GM21381 (cell line): ENCODE measurements at regions not wholly inside any gene's neighbourhood (a gene's known extent, or its start where the extent isn't known, plus 50 kb on each side); places are given as distances from the start of the nearest gene placed in this dataset.

Source experiments
- ATAC-seq: cut with Tn5 transposase; IDR thresholded peaks from one replicate; pipeline ENCODE4 v1.9.1; 2021; ENCODE audit warnings: mild to moderate bottlenecking, moderate library complexity; ENCODE audit not compliant: unreplicated experiment

DNA sequence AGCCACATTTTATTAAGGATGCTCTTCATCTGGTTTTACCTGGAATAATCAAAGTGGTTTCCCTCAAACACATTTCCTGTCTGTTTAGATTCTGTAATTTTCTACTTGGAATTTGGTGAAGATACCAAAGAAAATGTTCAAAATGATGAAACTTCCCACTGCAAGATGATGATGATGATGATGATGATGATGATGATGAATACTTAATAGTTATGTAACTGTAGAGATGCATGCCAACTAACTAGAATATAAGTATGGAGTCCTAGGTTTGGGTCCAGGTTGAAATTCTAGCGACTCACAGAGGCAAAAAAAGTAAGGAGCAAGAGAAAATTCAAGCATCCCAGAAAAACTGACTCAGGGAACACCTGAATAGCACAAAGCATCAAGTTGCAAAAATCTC, 104.0 kb upstream of the KIAA1217 start:
- ATAC-seq, result no peak

DNA sequence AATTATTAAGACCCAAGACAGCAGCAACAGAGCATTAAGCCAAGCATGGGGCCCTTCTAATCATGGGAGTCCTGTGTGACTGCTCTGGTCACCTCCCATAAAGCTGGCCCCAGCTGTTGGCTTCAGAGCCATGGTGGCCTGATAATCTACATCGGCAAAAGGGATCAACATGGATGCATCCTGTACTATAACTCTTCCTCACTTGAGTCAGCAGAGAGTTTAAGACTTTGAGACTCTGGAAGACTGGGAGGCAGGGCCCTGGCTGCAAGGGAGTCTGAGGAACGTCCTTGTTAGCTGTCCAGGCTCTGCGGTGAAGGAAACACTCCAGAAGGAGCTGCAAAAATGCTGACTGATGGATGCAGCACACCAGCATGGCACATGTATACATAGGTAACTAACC, 95.0 kb upstream of the KIAA1217 start:
- no peak for ATAC-seq

DNA sequence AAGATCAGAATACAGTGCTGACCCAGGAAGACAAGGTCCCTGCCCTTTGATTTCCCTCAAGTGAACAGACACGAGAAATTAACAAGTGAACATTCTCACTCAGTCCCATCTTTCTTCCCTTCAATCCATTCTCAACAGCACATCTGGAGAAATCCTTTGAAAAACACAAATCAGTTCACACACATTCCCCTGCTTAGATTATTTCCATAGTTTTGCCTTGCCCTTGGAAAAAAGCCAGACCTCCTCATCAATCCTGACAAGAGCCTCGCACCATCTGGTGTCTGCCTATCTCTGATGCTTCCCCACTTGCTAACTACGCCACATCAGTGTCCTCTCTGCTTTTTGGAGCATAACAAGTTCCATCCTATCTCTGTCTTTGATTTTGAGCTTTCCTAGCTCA, 94.4 kb upstream of the KIAA1217 start:
- no peak for ATAC-seq

DNA sequence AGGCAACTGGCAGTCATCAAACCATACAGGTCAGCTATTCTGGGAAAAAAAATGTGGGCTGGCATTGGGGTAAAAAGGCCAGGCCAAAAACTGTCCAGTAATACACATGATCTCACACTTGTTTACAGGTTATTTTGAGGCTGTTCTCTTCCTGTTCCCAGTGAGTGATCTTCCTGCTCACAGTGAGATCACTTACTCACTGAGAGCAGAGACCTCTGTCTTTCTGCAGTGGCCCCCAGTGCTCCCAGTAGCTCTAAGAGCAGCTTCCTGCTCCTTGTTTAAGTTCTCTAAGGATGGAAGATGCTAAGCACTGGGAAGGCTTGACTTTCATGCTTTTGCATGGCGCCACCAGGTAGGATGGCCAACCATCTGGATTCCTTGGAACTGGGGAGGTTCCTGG, 93.5 kb upstream of the KIAA1217 start:
- no peak for ATAC-seq

DNA sequence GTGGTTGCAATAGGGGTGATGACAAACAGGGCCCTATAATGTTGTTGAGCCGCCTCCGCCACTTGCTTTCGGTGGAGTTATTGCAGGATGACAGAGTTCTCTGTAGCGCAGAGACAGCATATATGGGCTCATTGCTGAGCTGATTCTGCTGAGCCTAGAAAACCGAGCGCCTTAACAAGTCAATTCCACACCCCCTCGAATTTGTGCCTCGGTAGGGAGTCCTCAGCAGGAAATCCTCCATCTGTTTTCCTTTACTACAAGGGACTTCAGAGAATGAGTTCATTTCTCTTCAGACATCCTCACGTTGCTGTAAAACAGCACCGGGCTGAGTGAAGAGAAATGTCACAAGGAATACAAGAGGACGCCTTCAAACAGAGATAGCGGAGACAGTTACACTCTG, 90.7 kb upstream of the KIAA1217 start:
- ATAC-seq, result no peak

DNA sequence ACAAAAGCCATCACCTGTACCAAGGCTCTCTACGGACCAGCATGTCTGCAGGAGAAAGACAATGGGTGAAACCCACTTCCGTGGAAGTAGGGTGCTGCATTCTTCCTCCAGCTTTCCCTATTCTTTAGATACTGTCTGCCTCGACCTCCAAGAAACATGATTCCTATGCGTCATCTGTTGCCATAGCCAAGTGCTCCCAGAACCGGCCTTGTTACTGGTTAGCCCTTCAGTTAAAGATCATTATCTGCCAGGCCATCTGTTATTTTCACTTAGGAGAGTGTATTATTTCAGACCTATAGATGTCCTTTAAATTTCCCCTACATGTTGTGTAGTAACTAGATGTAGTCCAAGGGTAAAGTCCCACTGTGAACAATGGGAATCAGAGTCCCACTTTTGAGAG, 89.0 kb upstream of the KIAA1217 start:
- no peak for ATAC-seq

DNA sequence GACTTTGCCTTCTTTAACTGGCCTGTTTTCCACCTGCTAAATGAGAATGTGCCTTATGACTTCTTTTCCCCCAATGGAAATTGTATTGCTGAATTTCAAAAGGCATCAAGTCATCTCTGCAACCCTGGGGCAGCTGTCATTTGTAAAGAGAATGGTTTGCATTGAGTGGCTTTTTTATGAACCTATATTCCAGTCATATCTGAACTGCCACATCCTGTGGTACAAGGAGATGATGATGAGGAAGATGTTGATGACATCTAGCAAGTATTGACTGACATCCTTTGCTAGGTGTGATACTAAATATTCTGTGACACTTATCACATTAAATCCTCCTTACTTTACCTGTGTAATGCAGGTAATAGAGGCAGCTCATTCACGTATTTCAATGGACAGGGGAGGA, 88.3 kb upstream of the KIAA1217 start:
- no peak for ATAC-seq

DNA sequence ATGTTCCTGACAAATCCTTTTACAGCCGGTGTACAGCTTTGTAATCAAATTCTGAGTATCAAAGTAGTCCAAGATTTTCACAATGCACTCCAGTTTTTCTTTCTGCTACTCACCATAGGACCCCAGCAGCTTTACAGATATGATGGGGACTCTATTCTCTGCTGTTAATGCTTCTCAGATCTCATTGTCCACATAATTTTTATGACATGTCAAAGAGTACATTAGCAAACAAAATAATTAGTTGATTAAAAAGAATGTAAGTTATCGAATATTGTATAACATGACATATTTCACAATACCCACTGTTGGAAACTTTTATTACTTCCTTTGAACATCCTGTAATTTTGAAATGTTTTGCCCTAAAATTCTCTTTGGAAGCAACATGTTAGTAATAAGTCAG, 81.4 kb upstream of the KIAA1217 start:
- no peak for ATAC-seq

DNA sequence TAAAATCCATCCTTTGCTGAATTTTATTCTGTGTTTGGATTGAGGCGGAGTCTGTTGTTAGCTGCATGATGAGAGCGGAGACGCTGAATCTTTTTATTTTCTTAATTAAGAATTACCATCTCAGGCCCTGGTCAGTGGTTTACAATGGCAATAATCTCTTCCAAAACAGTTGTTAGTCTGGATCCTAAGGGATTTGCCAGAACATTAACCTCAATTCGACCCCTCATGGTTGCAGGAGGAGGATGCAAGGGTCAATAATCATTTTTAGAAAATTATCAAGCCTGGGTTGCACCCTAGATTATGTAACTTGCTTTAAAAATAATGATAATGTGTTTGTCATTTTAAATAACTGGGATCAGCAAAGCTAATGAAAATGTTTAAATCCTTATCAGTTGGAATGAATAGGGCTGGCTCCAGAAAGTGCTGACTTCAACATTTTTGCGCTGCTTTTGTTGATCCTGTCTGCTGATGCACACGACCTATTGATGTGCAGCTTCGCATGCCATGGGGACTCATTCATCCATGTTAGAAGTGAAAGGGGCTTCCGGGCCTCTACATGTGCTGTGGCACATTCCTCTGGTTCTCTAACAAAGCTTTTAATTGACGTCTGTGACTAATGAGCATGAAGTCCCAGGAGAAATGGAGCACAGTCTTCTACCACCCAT, 80.7 kb upstream of the KIAA1217 start:
- ATAC-seq, result no peak

DNA sequence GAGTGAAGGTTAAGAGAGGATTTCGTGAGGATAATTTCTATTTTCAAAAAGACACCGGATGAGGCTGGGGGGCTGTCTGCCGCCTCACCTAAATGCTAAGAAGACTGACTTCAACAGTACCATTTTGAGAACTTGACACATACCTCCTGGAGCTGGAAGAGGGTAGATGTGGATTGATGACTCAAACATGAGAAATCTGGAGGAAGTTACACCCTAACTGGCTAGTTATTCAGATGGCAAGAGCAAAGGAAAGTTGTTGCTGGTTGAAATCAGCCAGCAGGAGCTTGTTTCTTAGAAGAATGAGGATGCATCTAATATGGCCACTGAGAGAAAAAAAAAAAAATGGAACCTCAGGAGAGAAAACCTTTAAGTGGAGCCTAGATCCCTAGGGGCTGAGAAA, 76.2 kb upstream of the KIAA1217 start:
- ATAC-seq, result no peak

DNA sequence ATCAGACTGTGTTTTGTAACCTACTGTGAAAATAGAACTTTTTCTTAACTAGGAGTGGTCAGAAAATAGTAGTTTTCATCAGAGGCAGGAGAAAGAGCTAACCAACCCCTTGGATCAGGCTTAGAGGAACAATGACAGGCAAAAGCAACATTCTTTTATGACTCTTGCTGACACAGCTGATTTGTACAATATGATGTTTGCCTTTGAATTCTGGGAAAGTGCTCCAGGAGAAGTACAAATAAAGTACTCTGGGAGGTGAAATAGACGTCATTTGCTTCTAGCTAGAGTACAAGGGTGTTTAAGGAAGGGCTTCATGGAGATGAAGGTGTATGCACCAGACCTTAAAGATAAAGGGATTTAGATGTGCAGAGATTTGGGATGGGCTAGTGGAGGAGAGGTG, 75.1 kb upstream of the KIAA1217 start:
- ATAC-seq, result no peak

DNA sequence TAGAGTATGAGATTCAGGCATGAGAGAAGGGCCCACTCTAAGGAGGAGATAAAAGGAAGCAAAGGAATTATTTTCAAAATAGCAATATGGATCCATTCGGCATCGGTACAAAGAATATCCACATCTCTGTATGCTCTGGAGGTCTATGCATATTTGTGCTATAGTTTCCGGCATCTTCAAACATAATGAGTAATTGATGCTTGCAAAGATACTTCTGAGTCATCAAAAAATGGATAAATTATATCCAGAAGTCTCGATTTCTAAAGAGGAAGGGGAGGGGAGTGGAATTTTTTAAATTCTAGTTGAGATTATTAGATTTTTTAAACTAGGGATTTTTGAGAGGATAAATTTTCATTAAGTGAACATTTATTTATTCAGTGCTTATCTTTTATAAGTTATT, 72.9 kb upstream of the KIAA1217 start:
- no peak for ATAC-seq

DNA sequence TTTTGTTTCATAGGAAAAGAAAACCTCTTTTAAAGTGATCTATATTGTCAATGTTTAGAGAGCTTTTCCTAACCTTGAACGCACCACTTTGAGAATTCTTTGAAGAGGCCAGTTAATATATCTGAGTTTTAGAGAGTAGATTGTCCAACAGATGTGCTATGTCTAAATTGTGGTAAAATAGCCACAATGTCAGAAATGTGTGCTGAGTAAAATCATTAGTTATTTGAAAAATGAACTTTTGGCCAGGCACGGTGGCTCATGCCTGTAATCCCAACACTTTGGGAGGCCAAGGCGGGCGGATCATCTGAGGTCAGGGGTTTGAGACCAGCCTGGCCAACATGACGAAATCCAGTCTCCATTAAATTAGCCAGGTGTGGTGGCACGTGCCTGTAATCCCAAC, 61.6 kb upstream of the KIAA1217 start:
- no peak for ATAC-seq

DNA sequence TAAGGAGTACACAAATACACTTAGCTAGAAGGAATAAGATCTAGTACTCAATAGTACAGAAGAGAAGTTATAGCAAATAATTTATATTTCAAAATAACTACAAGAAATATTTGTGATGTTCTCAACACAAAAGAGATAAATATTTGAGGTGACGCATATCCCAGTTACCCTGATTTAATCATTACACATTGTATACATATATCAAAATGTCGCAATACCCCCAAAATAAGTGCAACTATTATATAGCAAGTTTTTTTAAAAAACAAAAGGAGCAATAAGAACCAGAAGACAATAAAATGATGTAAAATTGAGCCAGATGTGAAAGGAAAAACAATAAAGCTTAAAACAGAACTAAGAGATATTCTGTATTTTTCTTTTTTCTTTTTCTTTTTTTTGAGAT, 59.3 kb upstream of the KIAA1217 start:
- no peak for ATAC-seq

DNA sequence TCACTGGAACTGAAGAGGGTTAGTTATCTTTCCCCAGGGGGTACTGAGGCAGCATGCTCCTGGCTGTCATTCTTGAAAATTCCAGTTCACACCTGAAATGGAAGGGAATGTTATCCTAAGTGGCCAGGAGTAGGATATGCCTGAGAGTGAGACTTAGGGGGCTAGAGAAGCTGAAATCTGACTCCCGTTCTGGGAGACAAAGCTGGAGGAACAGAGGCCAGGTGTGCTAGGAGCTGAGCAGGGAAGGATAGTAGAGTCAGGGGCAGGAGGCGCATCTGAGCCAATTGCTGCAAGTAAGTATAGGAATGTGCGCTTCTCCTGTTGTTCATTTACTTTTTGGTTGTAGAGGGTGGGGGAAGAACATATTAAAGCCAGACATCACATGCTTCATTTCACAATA, 58.1 kb upstream of the KIAA1217 start:
- ATAC-seq, result no peak

DNA sequence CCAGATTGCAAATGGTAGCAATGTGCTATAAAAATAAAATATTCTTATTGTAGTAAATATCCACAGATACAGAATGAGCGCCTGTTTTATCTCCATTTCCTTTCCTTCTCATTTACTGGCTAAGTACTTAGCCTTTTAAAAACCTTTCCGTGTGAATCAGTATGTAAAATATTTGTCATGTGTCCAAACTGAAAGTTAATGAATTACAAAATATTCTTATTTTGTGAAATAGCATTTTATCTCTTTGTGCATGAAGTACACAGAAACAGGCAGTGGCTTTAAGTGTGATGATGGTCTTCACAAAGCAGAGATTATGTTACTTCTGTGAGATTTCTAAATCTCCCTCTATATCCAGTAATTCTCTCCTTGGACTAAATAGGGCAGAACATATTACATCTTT, 56.7 kb upstream of the KIAA1217 start:
- no peak for ATAC-seq

DNA sequence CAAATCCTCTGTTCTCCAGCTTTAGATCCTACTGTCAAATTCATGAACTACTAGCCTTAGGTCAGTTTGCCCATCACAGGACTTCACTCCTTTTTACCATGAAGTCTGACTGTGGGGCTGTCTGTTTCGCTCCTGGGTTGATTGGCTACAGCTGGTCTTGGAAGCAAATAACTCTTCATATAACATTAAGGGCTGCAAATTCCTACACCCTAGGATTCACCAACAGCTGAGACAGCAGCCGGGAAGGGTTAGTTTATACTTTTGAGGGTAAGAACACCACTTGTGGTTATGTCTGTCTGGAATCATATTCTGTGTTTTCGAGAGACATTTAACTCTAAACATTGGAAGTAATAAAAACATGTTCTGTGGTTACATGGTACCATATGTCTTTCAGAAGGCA, 55.9 kb upstream of the KIAA1217 start:
- no peak for ATAC-seq

DNA sequence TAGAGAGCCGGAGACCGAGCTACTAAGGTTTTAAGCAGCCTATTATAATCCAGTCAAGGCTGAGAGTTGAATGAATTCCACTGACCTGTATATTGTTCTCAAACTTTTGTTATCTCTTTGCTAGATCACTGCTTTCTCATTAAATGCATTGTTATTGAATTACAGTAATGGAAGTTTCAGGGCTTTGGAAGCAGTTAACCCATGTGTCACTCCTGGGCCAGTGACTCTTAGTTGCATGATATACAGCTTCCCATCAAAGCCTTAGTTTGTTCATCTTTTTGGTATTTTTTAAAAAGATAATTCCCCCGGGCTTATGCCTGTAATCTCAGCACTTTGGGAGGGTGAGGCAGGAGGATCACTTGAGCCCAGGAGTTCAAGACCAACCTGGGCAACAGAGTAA, 55.4 kb upstream of the KIAA1217 start:
- ATAC-seq, result no peak

DNA sequence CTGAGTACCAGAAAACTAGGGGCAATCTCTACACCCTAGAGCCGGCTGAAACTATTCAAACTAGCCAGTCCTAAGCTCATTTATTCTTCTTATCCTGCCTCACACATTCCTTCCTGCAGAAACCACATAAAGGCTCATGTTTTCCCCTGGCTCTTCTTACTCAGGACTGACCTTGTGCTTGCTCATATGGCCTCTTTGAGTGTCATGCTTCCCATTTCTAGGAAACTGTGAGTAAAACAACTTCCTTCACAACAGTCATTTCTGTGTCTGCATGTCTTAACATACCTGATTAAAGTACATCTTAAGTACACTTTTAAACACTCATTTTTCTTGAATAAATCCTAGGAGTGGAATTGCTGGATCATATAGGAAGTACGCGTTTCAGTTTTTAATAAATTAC, 52.3 kb upstream of the KIAA1217 start:
- no peak for ATAC-seq

DNA sequence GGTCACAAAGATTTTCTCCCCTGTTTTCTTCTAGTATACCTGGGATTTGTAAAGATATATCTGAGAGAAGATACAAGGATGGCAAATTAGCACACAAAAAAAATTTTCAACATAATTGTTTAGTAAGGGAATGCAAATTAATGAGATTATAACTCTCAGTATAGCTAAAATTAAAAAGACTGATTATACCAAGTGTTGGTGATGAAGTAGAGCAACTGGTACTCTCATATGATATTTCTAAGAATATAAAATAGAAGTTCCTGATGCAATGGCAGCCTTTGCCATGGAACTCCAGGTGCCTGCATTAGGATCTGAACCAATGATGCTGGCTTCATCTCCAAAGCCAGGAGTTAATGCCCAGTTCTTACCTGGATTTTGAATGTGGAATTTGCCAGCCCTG, 51.4 kb upstream of the KIAA1217 start:
- no peak for ATAC-seq
